HG03521 (cell line): ENCODE measurements at regions not wholly inside any gene's neighbourhood (a gene's known extent, or its start where the extent isn't known, plus 50 kb on each side); places are given as distances from the start of the nearest gene placed in this dataset.

Source experiments
- ATAC-seq: cut with Tn5 transposase; IDR thresholded peaks from one replicate; pipeline ENCODE4 v1.9.1; 2021; ENCODE audit warnings: mild to moderate bottlenecking, moderate library complexity; ENCODE audit not compliant: unreplicated experiment

- no peak for ATAC-seq
These were observed 241.4 kb downstream of the TOMM20 start for GRCh38 chr1:234887016-234887900.

DNA sequence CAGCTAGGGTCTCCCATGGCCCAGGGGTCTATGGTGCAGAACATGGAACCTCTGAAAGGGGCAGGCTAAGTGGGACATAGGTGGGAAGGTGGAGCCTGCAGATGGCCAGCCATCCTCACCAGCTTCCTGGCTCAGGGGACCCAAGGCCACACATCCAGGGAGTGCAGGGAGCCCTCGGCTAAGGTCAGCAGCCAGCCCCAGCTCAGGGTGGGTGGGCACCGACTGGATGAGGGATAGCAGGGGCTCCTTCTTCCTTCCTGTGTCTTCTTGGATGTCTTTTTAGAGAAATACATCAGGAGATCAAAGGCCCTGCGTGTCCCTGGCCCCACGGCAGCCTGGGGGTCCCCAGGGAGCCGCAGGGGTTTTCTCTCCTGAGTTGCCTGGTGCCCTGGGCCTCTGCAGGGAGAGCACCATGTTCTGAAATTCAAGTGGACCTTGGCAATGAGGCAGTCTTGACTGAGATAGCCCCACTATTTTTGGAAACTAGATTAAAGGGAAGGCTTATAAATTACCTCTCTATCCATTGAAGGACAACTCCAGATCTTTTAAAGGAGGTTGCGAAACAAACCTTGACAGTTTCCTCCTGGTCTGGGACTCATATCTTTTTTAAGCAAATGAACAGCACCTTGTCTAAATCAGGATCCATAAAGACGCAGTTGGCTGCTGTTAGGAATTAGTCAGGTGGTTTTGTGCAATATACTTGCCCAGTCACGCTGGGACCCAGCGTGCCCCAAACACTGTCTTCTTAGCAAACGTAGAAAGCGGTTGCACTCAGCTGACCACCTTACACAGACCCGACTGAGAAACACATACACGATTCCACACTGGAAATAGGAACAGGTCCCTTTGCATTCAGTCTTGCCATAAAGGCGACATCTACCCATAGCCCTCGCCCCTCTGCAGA, 242.3 kb downstream of the TOMM20 start:
- no peak for ATAC-seq

GRCh38 chr1:234885601-234886000, 243.0 kb downstream of the TOMM20 start:
- ATAC-seq: no peak

DNA sequence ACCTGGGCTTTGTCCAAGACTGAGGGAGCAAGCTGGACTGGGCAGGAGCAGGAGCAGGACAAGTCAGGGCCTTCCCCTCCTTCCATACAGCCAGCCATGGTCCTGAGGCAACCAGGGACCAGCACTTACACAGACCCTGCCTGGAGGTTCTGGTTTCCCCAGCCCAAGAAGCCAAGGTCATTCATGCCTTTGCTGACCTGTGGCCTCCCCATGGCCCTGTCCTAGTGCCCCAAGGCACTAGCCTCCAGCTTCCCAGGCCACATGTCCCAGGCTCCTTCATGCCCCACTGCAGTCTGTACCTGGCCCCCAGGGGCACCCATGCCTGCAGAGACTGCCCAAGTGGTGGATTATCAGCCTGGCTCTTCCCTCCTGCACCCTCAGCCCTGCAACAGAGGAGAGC, 243.9 kb downstream of the TOMM20 start:
- ATAC-seq: no peak

GRCh38 chr1:234884006-234884405, 244.6 kb downstream of the TOMM20 start:
- ATAC-seq: no peak

- ATAC-seq: no peak
These were observed 245.7 kb downstream of the TOMM20 start for GRCh38 chr1:234882898-234883297.

DNA sequence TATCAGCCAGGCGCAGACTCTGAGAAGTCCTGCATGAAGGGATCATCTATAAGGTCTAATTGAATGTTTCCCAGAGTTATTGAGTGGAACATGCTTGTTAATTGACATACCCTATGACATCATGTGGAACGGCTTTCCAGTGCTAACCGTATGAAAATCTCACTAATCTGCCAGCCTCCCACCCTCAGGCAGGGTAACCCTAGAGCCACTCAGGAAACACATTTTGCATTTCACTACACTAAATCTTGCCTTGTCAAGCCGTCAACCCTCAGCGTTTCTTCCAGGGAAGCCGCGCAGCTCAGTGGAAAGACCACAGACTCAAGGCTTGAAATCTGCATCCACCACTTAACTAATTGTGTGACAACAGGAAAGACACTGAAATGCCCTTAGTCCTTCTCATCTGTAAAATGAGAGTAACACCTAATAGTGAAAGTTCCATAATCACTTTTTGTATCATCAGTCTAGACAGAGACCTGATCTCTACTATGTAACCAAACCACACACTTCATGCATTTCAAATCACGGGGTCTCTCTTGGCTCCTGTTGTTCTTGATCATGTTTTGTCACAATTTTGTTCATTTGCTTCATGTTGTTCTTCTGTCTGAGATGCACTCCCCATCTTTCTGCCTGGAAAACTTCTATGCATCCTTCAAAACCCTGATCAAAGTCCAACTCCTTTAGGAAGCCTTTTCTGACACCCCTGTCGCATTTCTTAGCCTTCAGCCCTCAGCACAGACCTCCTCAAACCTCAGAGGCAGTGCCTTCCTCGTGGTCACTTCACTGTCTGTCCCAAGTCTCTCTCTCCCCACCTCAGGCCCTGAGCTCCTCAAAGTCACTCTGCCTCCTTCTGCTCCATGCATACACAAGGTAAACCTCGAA, 246.5 kb downstream of the TOMM20 start:
- peak; percentile 82 for ATAC-seq

GRCh38 chr1:234879147-234880080, 249.2 kb downstream of the TOMM20 start:
- ATAC-seq: no peak

GRCh38 chr1:234878288-234878687, 250.3 kb downstream of the TOMM20 start:
- ATAC-seq: no peak

DNA sequence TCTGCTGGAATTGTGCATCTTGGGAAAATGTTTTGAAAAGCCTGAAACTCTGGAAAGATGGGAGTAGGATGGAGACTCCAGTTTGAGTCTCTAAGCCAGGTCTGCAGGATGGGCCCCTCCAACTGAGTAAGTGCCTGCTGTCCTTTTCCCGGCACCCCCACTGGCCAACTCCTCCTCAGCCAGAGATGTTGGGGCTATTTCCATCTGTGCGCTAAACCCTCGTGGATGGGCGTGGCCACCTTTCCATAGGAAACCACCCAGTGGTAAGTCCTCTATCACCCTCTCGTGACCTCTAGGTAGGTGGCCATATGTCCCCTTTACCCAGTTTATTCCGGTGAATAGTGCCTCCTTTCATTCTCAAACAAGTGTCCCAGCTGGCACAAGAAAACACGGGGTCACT, 250.9 kb downstream of the TOMM20 start:
- no peak for ATAC-seq

- no peak for ATAC-seq
These were observed 252.4 kb downstream of the TOMM20 start for GRCh38 chr1:234875953-234876855.

- no peak for ATAC-seq
These were observed 253.2 kb downstream of the TOMM20 start for GRCh38 chr1:234875328-234875952.

DNA sequence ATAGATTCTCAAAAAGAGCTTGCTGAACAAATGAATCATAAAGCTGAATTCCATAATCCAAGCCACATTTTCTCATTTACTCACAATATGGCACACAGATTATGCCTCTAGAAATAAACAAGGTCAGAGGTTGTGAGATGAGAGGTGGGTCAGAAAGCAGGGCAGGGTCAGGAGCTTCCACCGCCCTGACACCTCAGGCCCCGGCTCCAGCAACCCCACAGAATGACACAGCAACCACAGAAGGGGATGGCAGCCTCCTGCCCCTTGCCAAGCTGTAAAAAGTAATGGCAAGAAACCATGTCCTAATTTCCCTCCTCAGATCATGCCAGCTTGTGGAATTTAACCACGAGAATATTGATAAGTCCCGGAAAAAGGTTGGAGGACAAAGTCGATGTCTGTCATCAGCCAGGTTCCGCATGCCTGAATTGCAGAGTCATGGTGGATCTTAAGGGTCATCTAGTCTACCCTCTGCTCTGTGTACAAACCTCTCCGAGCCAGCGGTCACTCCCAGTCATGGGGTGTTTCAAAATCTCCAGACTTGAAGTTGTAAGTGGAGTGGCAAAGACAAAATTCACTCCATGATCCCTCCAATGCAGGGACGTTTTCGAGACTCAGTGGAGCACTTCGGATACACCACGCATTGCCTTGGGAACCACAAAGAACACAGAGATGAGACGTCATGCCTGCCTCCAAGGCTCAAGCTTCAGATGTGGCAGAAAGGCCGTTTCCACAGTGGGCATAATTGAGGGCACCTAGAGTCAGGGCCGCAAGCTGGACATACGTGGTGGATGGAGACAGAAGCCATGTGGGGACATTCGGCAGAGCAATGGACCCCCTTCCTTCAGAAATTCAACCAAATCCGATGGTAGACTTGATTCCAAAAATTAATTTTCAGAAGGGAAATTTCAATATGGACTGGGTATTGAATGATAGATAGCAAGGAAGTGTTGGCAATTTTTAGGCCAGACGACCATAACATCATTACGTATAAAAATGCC, 254.0 kb downstream of the TOMM20 start:
- ATAC-seq: no peak

- ATAC-seq: no peak
These were observed 256.8 kb downstream of the TOMM20 start for GRCh38 chr1:234871710-234872271.

- ATAC-seq: no peak
These were observed 257.5 kb downstream of the TOMM20 start for GRCh38 chr1:234871039-234871709.
